Peyer's patch (tissue), 4 donors: ENCODE measurements at regions not wholly inside any gene's neighbourhood (a gene's known extent, or its start where the extent isn't known, plus 50 kb on each side); places are given as distances from the start of the nearest gene placed in this dataset.

ENCODE experiments used
- POLR2A ChIP-seq, 2 donors: fragments of 450-650 bp; IDR thresholded peaks; one replicate each; pipeline ENCODE4 v1.5.1; 2017; ENCODE audit warnings: antibody characterized with exemption in 2 of 2, mild to moderate bottlenecking in 2 of 2, moderate library complexity in 2 of 2
- TF ChIP-seq, protein P1 (sequence below), 6 experiments: fragments of 450-650 bp in 4 of 6; fragments of 200-600 bp in 2 of 6; sonication (generic) in 1 of 6; IDR thresholded peaks; one replicate each; pipeline ENCODE4 v1.5.1; 2017 to 2019; ENCODE audit warnings: antibody characterized with exemption in 6 of 6, mild to moderate bottlenecking in 3 of 6, moderate library complexity in 1 of 6

DNA sequence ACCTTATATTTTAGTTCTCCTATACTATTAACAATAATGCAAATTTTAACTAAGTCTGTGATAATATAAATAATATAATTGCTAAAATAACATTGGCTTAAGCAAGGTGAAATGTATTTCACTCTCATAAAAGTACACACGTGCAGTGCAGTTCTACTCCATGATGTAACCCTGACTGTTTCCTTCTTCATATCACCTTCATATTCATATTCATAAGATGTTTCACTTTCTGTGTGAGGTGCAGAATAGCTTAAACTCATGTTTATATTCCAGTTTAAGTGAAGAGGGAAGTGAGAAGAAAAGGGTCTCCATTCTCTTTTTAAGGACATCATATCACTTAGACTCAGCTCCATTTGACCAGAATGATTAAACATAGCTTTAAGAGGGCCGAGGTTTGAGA lies 1810.0 kb upstream of the PCDH10 start:
- TF ChIP-seq, protein P1, sequence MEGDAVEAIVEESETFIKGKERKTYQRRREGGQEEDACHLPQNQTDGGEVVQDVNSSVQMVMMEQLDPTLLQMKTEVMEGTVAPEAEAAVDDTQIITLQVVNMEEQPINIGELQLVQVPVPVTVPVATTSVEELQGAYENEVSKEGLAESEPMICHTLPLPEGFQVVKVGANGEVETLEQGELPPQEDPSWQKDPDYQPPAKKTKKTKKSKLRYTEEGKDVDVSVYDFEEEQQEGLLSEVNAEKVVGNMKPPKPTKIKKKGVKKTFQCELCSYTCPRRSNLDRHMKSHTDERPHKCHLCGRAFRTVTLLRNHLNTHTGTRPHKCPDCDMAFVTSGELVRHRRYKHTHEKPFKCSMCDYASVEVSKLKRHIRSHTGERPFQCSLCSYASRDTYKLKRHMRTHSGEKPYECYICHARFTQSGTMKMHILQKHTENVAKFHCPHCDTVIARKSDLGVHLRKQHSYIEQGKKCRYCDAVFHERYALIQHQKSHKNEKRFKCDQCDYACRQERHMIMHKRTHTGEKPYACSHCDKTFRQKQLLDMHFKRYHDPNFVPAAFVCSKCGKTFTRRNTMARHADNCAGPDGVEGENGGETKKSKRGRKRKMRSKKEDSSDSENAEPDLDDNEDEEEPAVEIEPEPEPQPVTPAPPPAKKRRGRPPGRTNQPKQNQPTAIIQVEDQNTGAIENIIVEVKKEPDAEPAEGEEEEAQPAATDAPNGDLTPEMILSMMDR (IDR thresholded peaks at IDR 0.05), result no peak
- no peak for TF ChIP-seq POLR2A (IDR thresholded peaks at IDR 0.05)
